Right ventricle myocardium superior (tissue), 1 donor: ENCODE measurements at regions not wholly inside any gene's neighbourhood (a gene's known extent, or its start where the extent isn't known, plus 50 kb on each side); places are given as distances from the start of the nearest gene placed in this dataset.

Source experiments
- ATAC-seq: fragments of 200-7000 bp; cut with Tn5 transposase; one replicate; pipeline ENCODE4 v1.9.1; 2020; ENCODE audit warnings: mild to moderate bottlenecking; ENCODE audit not compliant: poor library complexity
- DNase-seq: peaks from one replicate; pipeline ENCODE4 v3.0.0-alpha.2; 2020
- intact Hi-C: fragments of 100-400 bp; cut with DNase I; formaldehyde crosslinking; loops from one replicate; pipeline ENCODE4 v1.11.2; 2022
- donor health status: DM: no; HTN: yes; CAD: no; lungs with severe emphysema.

GRCh38 chr2:66382091-66382490 is 52.8 kb upstream of the MEIS1 start:
- no peak for DNase-seq
- intact Hi-C loops: no loop called here
- ATAC-seq: no peak

GRCh38 chr2:66379473-66379872 is 55.5 kb upstream of the MEIS1 start:
- DNase-seq (no peak), ATAC-seq (no peak)
- intact Hi-C loops: no loop called here

- intact Hi-C loops: no loop called here
- DNase-seq: no peak
- no peak for ATAC-seq
Measured at GRCh38 chr2:66377832-66378231, 57.1 kb upstream of the MEIS1 start.

- intact Hi-C loops: no loop called here
- DNase-seq (no peak), ATAC-seq (no peak)
Measured at GRCh38 chr2:66370824-66371223, 64.1 kb upstream of the MEIS1 start.

- DNase-seq: no peak
- intact Hi-C loops: no loop called here
- no peak for ATAC-seq
Measured at GRCh38 chr2:66366619-66367018, 68.3 kb upstream of the MEIS1 start.

- ATAC-seq (peak; percentile 92), DNase-seq (peak; percentile 42)
- intact Hi-C loops: no loop called here
Measured at GRCh38 chr2:66364495-66365333, 70.2 kb upstream of the MEIS1 start.

GRCh38 chr2:66362701-66363100 is 72.2 kb upstream of the MEIS1 start:
- no peak for DNase-seq
- intact Hi-C loops: no loop called here
- no peak for ATAC-seq

- DNase-seq: no peak
- no peak for ATAC-seq
Measured at GRCh38 chr2:66346231-66346664, 88.7 kb upstream of the MEIS1 start.

GRCh38 chr2:66344087-66344663 is 90.8 kb upstream of the MEIS1 start:
- no peak for ATAC-seq
- intact Hi-C loops: no loop called here
- DNase-seq: no peak

More at GRCh38 chr2:66346231-66346664, 88.7 kb upstream of the MEIS1 start:
- intact Hi-C loops: no loop called here

- intact Hi-C loops: no loop called here
- ATAC-seq (no peak), DNase-seq (no peak)
Measured at GRCh38 chr2:66343259-66343658, 91.7 kb upstream of the MEIS1 start.

- ATAC-seq (no peak), DNase-seq (no peak)
- intact Hi-C loops: no loop called here
Measured at GRCh38 chr2:66340521-66340920, 94.4 kb upstream of the MEIS1 start.

- ATAC-seq (no peak), DNase-seq (no peak)
- intact Hi-C loops: no loop called here
Measured at GRCh38 chr2:66334237-66335029, 100.5 kb upstream of the MEIS1 start.

GRCh38 chr2:66331176-66331575 is 103.7 kb upstream of the MEIS1 start:
- intact Hi-C loops: no loop called here
- ATAC-seq: no peak
- DNase-seq: no peak

- ATAC-seq (no peak), DNase-seq (no peak)
- intact Hi-C loops: no loop called here
Measured at GRCh38 chr2:66329081-66329605, 105.8 kb upstream of the MEIS1 start.

GRCh38 chr2:66327066-66327740 is 107.7 kb upstream of the MEIS1 start:
- ATAC-seq (no peak), DNase-seq (no peak)
- intact Hi-C loops: no loop called here

- ATAC-seq (no peak), DNase-seq (no peak)
- intact Hi-C loops: no loop called here
Measured at GRCh38 chr2:66324909-66325528, 109.9 kb upstream of the MEIS1 start.

- ATAC-seq (no peak), DNase-seq (no peak)
- intact Hi-C loops: no loop called here
Measured at GRCh38 chr2:66324356-66324755, 110.6 kb upstream of the MEIS1 start.

- ATAC-seq: no peak
Measured at GRCh38 chr2:66323406-66323805, 111.5 kb upstream of the MEIS1 start.

More at GRCh38 chr2:66323406-66323805, 111.5 kb upstream of the MEIS1 start:
- no peak for DNase-seq
- intact Hi-C loops: no loop called here
